GM12892 (cell line): ENCODE measurements at regions not wholly inside any gene's neighbourhood (a gene's known extent, or its start where the extent isn't known, plus 50 kb on each side); places are given as distances from the start of the nearest gene placed in this dataset.

ENCODE experiments used
- POLR2A ChIP-seq: IDR thresholded peaks from 2 replicates; pipeline ENCODE4 v1.6.1; 2011; ENCODE audit warnings: low read depth, low read length, control low read depth
- POLR2AphosphoS5 ChIP-seq: IDR thresholded peaks from 2 replicates; pipeline ENCODE4 v1.6.1; 2011; ENCODE audit warnings: low read depth, low read length, control low read depth
- TAF1 ChIP-seq: IDR thresholded peaks from 2 replicates; pipeline ENCODE4 v1.6.1; 2011; ENCODE audit warnings: low read depth, mild to moderate bottlenecking, control low read depth, low read length, borderline replicate concordance

DNA sequence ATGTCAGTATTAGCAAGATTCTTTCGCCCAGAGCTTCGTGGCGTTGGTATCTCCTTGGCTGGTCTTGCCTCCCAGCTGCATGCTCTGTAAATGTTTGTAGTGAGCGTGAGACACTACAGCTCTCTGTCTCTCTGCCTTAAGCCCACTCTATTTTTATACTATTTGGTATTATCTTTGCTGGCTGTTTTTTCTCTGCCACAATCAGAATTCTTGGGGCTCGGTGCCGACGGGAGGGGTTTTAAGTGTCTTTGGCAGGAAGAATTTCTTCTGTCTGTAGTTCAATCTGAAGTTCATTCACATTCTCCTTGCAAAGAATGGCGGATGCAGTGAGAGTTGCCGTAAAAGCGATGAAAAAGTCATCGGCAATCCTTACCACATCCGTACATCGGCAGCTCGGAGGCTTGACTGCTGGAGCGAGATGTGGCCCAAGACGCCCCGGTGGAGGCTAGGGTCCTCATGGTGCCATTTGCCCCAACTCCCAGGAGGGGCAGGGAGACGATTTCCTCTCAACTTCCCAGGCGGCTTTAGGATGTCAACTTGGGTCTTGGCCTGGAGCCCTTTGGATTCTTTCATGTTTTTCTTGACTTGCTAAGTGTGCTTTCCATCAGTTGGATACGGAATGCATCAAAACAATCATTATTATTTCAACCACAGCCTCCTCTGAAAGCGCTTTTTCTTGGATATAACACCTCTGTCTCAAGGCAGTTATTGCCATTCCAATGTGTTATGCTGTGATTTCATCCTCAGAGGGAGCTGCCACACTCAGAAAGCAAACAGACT, 132.3 kb upstream of the SDK2 start:
- TF ChIP-seq POLR2A = no peak
- TF ChIP-seq POLR2AphosphoS5 = no peak
- no peak for TF ChIP-seq TAF1
